Right atrium auricular region (tissue), 2 donors: ENCODE measurements at regions not wholly inside any gene's neighbourhood (a gene's known extent, or its start where the extent isn't known, plus 50 kb on each side); places are given as distances from the start of the nearest gene placed in this dataset.

Experiments
- DNase-seq: peaks from one replicate; pipeline ENCODE4 v3.0.0-alpha.2; 2019; ENCODE audit warnings: low spot score
- H3K27ac ChIP-seq, 2 donors: fragments of 200-600 bp; sonication (generic); 1 replicate in 1 of 2; 2 replicates in 1 of 2; pipeline ENCODE4 v1.5.1; 2016 to 2019
- H3K27me3 ChIP-seq, 2 donors: fragments of 200-600 bp; sonication (generic); one replicate each; pipeline versions ENCODE4 v1.5.1 to v1.6.0; 2017 to 2019
- H3K36me3 ChIP-seq: fragments of 200-600 bp; sonication (generic); one replicate; pipeline ENCODE4 v1.5.1; 2016
- H3K4me1 ChIP-seq, 2 donors: fragments of 200-600 bp; sonication (generic); one replicate each; pipeline versions ENCODE4 v1.5.1 to v1.6.0; 2017 to 2019
- H3K4me3 ChIP-seq, 2 donors: fragments of 200-600 bp; sonication (generic); 1 replicate in 1 of 2; 2 replicates in 1 of 2; pipeline ENCODE4 v1.5.1; 2017 to 2019; ENCODE audit warnings: mild to moderate bottlenecking in 1 of 2, moderate library complexity in 1 of 2
- H3K9me3 ChIP-seq, 2 donors: fragments of 200-600 bp; sonication (generic); one replicate each; pipeline ENCODE4 v1.5.1; 2019
- CTCF ChIP-seq, 2 donors: fragments of 200-600 bp; sonication (generic); IDR thresholded peaks; one replicate each; pipeline ENCODE4 v1.5.1; 2019; ENCODE audit warnings: antibody characterized with exemption in 2 of 2

GRCh38 chr21:15514073-15514946 is 215.5 kb upstream of the USP25 start:
- TF ChIP-seq CTCF (IDR thresholded peaks at IDR 0.05), result no peak
- Histone ChIP-seq H3K4me1 (no peaks in the 10 kb centered on the region), H3K4me3 (no peak overlapping the region), H3K27me3 (no peaks in the 10 kb centered on the region), H3K36me3 (no peaks in the 10 kb centered on the region), H3K9me3 (no peaks in the 10 kb centered on the region), H3K27ac (no peak overlapping the region)
- DNase-seq, result no peak

GRCh38 chr21:15515908-15516307 is 213.9 kb upstream of the USP25 start:
- Histone ChIP-seq H3K4me1 (no peaks in the 10 kb centered on the region), H3K27me3 (no peaks in the 10 kb centered on the region), H3K36me3 (no peaks in the 10 kb centered on the region), H3K9me3 (no peaks in the 10 kb centered on the region), H3K27ac (no peak overlapping the region), H3K4me3 (no peak overlapping the region)
- TF ChIP-seq CTCF (IDR thresholded peaks at IDR 0.05), result no peak
- no peak for DNase-seq

GRCh38 chr21:15517394-15517793 is 212.4 kb upstream of the USP25 start:
- no peaks in the 10 kb centered on the region for H3K27me3 ChIP-seq
- TF ChIP-seq CTCF (IDR thresholded peaks at IDR 0.05), result no peak
- H3K9me3 ChIP-seq, result no peaks in the 10 kb centered on the region
- no peaks in the 10 kb centered on the region for H3K4me1 ChIP-seq
- no peaks in the 10 kb centered on the region for H3K36me3 ChIP-seq
- no peak overlapping the region for H3K27ac ChIP-seq
- DNase-seq, result no peak
- H3K4me3 ChIP-seq, result no peak overlapping the region

- no peak overlapping the region for H3K4me3 ChIP-seq
- TF ChIP-seq CTCF (IDR thresholded peaks at IDR 0.05), result no peak
- H3K4me1 ChIP-seq, result no peaks in the 10 kb centered on the region
- H3K36me3 ChIP-seq, result no peaks in the 10 kb centered on the region
- no peaks in the 10 kb centered on the region for H3K27me3 ChIP-seq
- DNase-seq, result no peak
- no peak overlapping the region for H3K27ac ChIP-seq
- no peaks in the 10 kb centered on the region for H3K9me3 ChIP-seq
These were observed 208.8 kb upstream of the USP25 start for GRCh38 chr21:15520811-15521643.

- Histone ChIP-seq H3K27ac (no peak overlapping the region), H3K4me3 (no peak overlapping the region), H3K4me1 (no peaks in the 10 kb centered on the region), H3K36me3 (no peaks in the 10 kb centered on the region), H3K27me3 (no peaks in the 10 kb centered on the region), H3K9me3 (no peaks in the 10 kb centered on the region)
- no peak for DNase-seq
- TF ChIP-seq CTCF (IDR thresholded peaks at IDR 0.05), result no peak
These were observed 208.2 kb upstream of the USP25 start for GRCh38 chr21:15521644-15522001.
